VCaP (cell line): ENCODE measurements at regions not wholly inside any gene's neighbourhood (a gene's known extent, or its start where the extent isn't known, plus 50 kb on each side); places are given as distances from the start of the nearest gene placed in this dataset.

ENCODE experiments used
- H3K27ac ChIP-seq: fragments of 450-650 bp; 2 replicates; pipeline ENCODE4 v1.5.1; 2017
- TF ChIP-seq, protein P1 (sequence below): fragments of 450-650 bp; conservative IDR thresholded peaks from 2 replicates; pipeline ENCODE4 v1.5.1; 2017; ENCODE audit warnings: mild to moderate bottlenecking, moderate library complexity

GRCh38 chr2:7516484-7517063 is 599.4 kb downstream of the RNF144A start:
- TF ChIP-seq, protein P1, sequence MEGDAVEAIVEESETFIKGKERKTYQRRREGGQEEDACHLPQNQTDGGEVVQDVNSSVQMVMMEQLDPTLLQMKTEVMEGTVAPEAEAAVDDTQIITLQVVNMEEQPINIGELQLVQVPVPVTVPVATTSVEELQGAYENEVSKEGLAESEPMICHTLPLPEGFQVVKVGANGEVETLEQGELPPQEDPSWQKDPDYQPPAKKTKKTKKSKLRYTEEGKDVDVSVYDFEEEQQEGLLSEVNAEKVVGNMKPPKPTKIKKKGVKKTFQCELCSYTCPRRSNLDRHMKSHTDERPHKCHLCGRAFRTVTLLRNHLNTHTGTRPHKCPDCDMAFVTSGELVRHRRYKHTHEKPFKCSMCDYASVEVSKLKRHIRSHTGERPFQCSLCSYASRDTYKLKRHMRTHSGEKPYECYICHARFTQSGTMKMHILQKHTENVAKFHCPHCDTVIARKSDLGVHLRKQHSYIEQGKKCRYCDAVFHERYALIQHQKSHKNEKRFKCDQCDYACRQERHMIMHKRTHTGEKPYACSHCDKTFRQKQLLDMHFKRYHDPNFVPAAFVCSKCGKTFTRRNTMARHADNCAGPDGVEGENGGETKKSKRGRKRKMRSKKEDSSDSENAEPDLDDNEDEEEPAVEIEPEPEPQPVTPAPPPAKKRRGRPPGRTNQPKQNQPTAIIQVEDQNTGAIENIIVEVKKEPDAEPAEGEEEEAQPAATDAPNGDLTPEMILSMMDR: no peak
- H3K27ac ChIP-seq: no peak overlapping the region

DNA sequence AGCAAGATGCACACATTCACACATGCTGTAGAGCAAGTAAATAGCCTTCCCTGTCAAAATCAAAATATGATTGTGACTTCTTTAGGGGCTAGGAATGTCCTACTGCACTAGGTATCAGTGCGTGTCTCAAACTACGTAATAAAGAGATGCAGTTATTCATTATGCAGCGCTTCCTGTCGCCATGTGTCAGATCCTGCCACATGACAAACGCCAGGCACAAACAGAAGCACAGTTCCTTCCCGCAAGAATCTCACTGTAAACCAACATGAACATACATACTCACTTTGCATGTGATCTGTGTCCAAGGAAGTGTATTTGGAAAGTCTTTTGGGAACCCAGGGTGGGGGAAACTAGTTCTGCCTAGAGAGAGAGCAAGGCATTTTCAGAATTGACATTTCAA is 599.9 kb downstream of the RNF144A start:
- H3K27ac ChIP-seq: no peak overlapping the region
- TF ChIP-seq, protein P1: no peak

GRCh38 chr2:7517851-7518250 is 600.6 kb downstream of the RNF144A start:
- no peak overlapping the region for H3K27ac ChIP-seq
- TF ChIP-seq, protein P1: no peak

DNA sequence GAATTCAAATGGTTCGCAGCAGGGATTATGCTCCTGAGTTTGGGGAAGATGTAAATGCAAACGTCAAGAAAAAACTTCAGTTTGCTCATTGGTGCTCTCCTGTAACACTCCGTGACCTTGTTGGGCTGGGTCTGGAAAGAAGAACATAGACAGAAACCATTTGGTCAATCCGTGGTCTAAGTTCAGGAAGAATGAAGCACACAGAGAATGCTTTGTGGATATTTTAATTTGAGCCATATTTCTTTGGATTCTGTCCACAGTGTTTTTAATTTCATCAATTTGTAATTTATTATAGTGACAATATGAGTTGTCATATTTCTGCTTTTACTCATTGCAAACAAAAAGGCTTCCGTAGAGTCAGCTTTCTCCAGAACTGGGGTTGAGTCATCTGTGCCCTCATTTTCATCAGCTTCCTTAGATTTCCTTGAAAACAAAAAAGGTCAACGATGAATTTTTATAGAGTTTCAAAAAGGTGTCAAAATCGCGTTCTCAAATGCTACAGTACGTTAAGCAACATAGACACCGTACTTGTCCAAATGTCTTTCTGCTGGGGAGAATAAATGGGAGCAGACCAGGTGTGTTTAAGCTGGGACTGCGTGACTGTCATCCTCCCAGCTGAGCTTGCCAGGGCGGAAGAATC is 606.4 kb downstream of the RNF144A start:
- TF ChIP-seq, protein P1: no peak
- H3K27ac ChIP-seq: no peak overlapping the region

GRCh38 chr2:7524195-7524594 is 607.0 kb downstream of the RNF144A start:
- TF ChIP-seq, protein P1: no peak
- H3K27ac ChIP-seq: no peak overlapping the region

DNA sequence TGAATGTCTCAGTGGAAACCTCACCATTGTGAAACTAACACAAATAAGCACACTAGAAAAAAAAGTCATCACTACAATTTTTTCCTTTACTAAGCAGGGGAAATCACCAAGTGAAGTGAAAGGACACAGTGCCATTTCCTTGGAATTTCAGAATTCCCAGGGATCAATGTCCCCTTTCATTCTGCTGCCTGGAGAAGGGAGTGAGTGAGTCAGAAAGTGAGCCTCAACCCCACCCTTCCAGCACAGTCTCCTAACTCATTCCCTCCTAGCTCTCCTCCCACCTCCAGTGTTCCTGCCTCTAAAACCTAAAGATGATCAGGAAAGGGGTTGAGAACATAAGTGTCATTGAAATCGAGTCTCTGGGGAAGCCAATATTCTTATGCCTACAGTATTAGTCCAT is 608.5 kb downstream of the RNF144A start:
- TF ChIP-seq, protein P1: no peak
- no peak overlapping the region for H3K27ac ChIP-seq

GRCh38 chr2:7527165-7527722 is 610.0 kb downstream of the RNF144A start:
- TF ChIP-seq, protein P1: no peak
- no peak overlapping the region for H3K27ac ChIP-seq
